Activated CD8-positive, alpha-beta T cell treated with anti-CD3 and anti-CD28 coated beads for 36 hours (primary cell): ENCODE measurements at regions not wholly inside any gene's neighbourhood (a gene's known extent, or its start where the extent isn't known, plus 50 kb on each side); places are given as distances from the start of the nearest gene placed in this dataset.
"Not testable (repeated sequence)": the region's sequence is repeated elsewhere in the genome, so short reads cannot be mapped to it uniquely, and the experiment has no call there.

ENCODE experiments used
- ATAC-seq: fragments of 200-7000 bp; cut with Tn5 transposase; one replicate; pipeline ENCODE4 v1.10.0; 2021; ENCODE audit warnings: mild to moderate bottlenecking, moderate library complexity
- CTCF ChIA-PET: fragments of 350-600 bp; sonication (Branson Sonifier 250); formaldehyde crosslinking; loops from one replicate; lab custom pipeline; 2021; ENCODE audit warnings: antibody characterized with exemption; lab: Charles Lee
- POLR2A ChIA-PET: fragments of 350-600 bp; sonication (Branson Sonifier 250); formaldehyde crosslinking; loops from one replicate; lab custom pipeline; 2021; ENCODE audit warnings: antibody characterized with exemption; lab: Charles Lee
- DNase-seq: peaks from one replicate; pipeline ENCODE4 v3.0.0-alpha.2; 2020
- H3K27ac Mint-ChIP-seq: one replicate; pipeline ENCODE4 v1.8.0; 2021; ENCODE audit warnings: mild to moderate bottlenecking, mixed read lengths
- H3K27me3 Mint-ChIP-seq: one replicate; pipeline ENCODE4 v1.8.0; 2021; ENCODE audit warnings: mixed read lengths
- H3K36me3 Mint-ChIP-seq: one replicate; pipeline ENCODE4 v1.8.0; 2021; ENCODE audit warnings: low read depth, mixed read lengths
- H3K4me1 Mint-ChIP-seq: one replicate; pipeline ENCODE4 v1.8.0; 2021; ENCODE audit warnings: low read depth, mixed read lengths
- H3K4me3 Mint-ChIP-seq: one replicate; pipeline ENCODE4 v1.8.0; 2021; ENCODE audit warnings: mild to moderate bottlenecking, moderate library complexity, mixed read lengths
- H3K9me3 Mint-ChIP-seq: one replicate; pipeline ENCODE4 v1.8.0; 2021; ENCODE audit warnings: mixed read lengths
- CTCF ChIP-seq: fragments of 200-600 bp; IDR thresholded peaks from one replicate; pipeline ENCODE4 v1.8.0; 2022; ENCODE audit warnings: antibody characterized with exemption, mild to moderate bottlenecking
- intact Hi-C: fragments of 100-400 bp; cut with micrococcal nuclease; formaldehyde crosslinking; loops from one replicate; pipeline ENCODE4 v1.10.0; 2022

- no peak for ATAC-seq
- no peak for DNase-seq
- no peak for TF ChIP-seq CTCF
- H3K9me3 Mint-ChIP-seq, result no peaks in the 10 kb centered on the region
- intact Hi-C loops, result no loop called here
- ChIA-PET POLR2A (no interaction called here), CTCF (interaction anchor here (0.9 to 1.0 kb wide), 2 partner anchors 153 to 211 kb away, joined by 3 read pairs; no protein-coding TSS in a partner anchor)
- H3K4me3 Mint-ChIP-seq, result no peak overlapping the region
- H3K4me1 Mint-ChIP-seq, result peaks cover 9% of the 10 kb centered on the region
- H3K27me3 Mint-ChIP-seq, result no peaks in the 10 kb centered on the region
- peaks cover 15% of the 10 kb centered on the region for H3K36me3 Mint-ChIP-seq
- H3K27ac Mint-ChIP-seq, result no peak overlapping the region
Observed at GRCh38 chr3:51588724-51589123, 50.2 kb downstream of the RAD54L2 start.

- DNase-seq (no peak), ATAC-seq (no peak)
- Mint-ChIP-seq H3K27ac (no peak overlapping the region), H3K27me3 (no peaks in the 10 kb centered on the region), H3K4me1 (peaks cover 9% of the 10 kb centered on the region), H3K36me3 (peaks cover 23% of the 10 kb centered on the region), H3K4me3 (no peak overlapping the region), H3K9me3 (no peaks in the 10 kb centered on the region)
- CTCF ChIA-PET, result interaction anchor here (1.7 to 1.8 kb wide), 2 partner anchors 10 to 91 kb away, joined by 5 read pairs; no protein-coding TSS in a partner anchor
- intact Hi-C loops, result no loop called here
- TF ChIP-seq CTCF, result no peak
- POLR2A ChIA-PET, result interaction anchor here (0.6 kb wide), 1 partner anchor 19 kb away, joined by 3 read pairs; no protein-coding TSS in a partner anchor
Observed at GRCh38 chr3:51591231-51591630, 52.7 kb downstream of the RAD54L2 start.

- peaks cover 18% of the 10 kb centered on the region for H3K36me3 Mint-ChIP-seq
- intact Hi-C loops, result no loop called here
Observed at GRCh38 chr3:51593697-51594096, 55.2 kb downstream of the RAD54L2 start.

GRCh38 chr3:51599638-51600037, 61.1 kb downstream of the RAD54L2 start:
- H3K4me1 Mint-ChIP-seq, H3K27me3 Mint-ChIP-seq, H3K27ac Mint-ChIP-seq, DNase-seq, H3K4me3 Mint-ChIP-seq, intact Hi-C loops, H3K36me3 Mint-ChIP-seq, POLR2A ChIA-PET, H3K9me3 Mint-ChIP-seq, ATAC-seq: not testable (repeated sequence)
- CTCF ChIA-PET, result interaction anchor here (1.0 kb wide), 1 partner anchor 16 kb away, joined by 3 read pairs; no protein-coding TSS in a partner anchor

More at GRCh38 chr3:51593697-51594096, 55.2 kb downstream of the RAD54L2 start:
- Mint-ChIP-seq H3K4me3 (no peak overlapping the region), H3K27me3 (no peaks in the 10 kb centered on the region), H3K27ac (no peak overlapping the region), H3K4me1 (peaks cover 3% of the 10 kb centered on the region), H3K9me3 (no peaks in the 10 kb centered on the region)
- ATAC-seq (no peak), DNase-seq (no peak)
- CTCF ChIA-PET, result interaction anchor here (0.6 kb wide), 1 partner anchor 961 kb away, joined by 3 read pairs; no protein-coding TSS in a partner anchor
- TF ChIP-seq CTCF, result no peak
- POLR2A ChIA-PET, result no interaction called here

GRCh38 chr3:51604212-51604611, 65.7 kb downstream of the RAD54L2 start:
- no peak for TF ChIP-seq CTCF
- no peak for DNase-seq
- CTCF ChIA-PET, result no interaction called here
- peaks cover 14% of the 10 kb centered on the region for H3K4me1 Mint-ChIP-seq
- no peak overlapping the region for H3K27ac Mint-ChIP-seq
- peaks cover 12% of the 10 kb centered on the region for H3K36me3 Mint-ChIP-seq
- H3K4me3 Mint-ChIP-seq, result no peak overlapping the region
- POLR2A ChIA-PET, result interaction anchor here (0.5 kb wide), 1 partner anchor 252 kb away, joined by 3 read pairs; no protein-coding TSS in a partner anchor
- no peak for ATAC-seq
- intact Hi-C loops, result no loop called here
- no peaks in the 10 kb centered on the region for H3K27me3 Mint-ChIP-seq
- no peaks in the 10 kb centered on the region for H3K9me3 Mint-ChIP-seq
